WERI-Rb-1 (cell line): ENCODE measurements at regions not wholly inside any gene's neighbourhood (a gene's known extent, or its start where the extent isn't known, plus 50 kb on each side); places are given as distances from the start of the nearest gene placed in this dataset.
"Not testable (repeated sequence)": the region's sequence is repeated elsewhere in the genome, so short reads cannot be mapped to it uniquely, and the experiment has no call there.

Experiments
- DNase-seq: peaks from one replicate; pipeline ENCODE4 v3.0.0-alpha.2; 2020
- H3K27ac ChIP-seq: fragments of 250-450 bp; sonication (Bioruptor Pico); 2 replicates; pipeline ENCODE4 v1.5.1; 2020; ENCODE audit warnings: mild to moderate bottlenecking, moderate library complexity
- H3K27me3 ChIP-seq: fragments of 250-450 bp; sonication (Bioruptor Pico); 2 replicates; pipeline ENCODE4 v1.5.1; 2021; ENCODE audit warnings: mild to moderate bottlenecking, low read depth, moderate library complexity; ENCODE audit not compliant: insufficient read depth, severe bottlenecking
- H3K36me3 ChIP-seq: fragments of 250-450 bp; sonication (Bioruptor Pico); 2 replicates; pipeline ENCODE4 v1.5.1; 2020; ENCODE audit warnings: mild to moderate bottlenecking, moderate library complexity
- H3K4me3 ChIP-seq: 2 replicates; pipeline ENCODE4 v1.5.1; 2011; ENCODE audit warnings: low read depth, mild to moderate bottlenecking, control low read depth, low read length
- H3K9me3 ChIP-seq: fragments of 250-450 bp; sonication (Bioruptor Pico); 2 replicates; pipeline ENCODE4 v1.5.1; 2021; ENCODE audit warnings: mild to moderate bottlenecking, moderate library complexity; ENCODE audit not compliant: severe bottlenecking
- TF ChIP-seq, protein P1 (sequence below): IDR thresholded peaks from 2 replicates; pipeline ENCODE4 v1.5.1; 2011; ENCODE audit warnings: low read depth, mild to moderate bottlenecking, control low read depth, inconsistent platforms, low read length

DNA sequence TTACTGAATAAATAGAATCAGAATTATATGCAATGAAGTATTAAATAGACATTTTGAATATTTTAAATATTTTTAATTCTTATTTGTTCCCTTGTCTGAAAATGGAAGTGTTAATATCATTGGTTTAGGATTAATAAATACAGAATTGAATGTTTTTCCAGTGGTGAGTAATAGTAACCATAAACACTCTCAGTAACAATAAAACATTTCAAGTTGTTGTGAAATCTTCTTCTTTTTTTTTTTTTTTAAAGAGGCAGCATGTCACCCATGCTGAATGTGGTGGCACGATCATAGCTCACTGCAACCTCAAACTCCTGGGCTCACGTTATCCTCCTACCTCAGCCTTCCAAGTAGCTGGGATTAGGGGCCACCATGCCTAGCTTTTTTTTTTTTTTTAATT is 86.2 kb upstream of the ZBTB18 start:
- H3K36me3 ChIP-seq = no peaks in the 10 kb centered on the region
- no peaks in the 10 kb centered on the region for H3K9me3 ChIP-seq
- H3K4me3 ChIP-seq = no peak overlapping the region
- no peak for DNase-seq
- no peak overlapping the region for H3K27ac ChIP-seq
- TF ChIP-seq, protein P1, sequence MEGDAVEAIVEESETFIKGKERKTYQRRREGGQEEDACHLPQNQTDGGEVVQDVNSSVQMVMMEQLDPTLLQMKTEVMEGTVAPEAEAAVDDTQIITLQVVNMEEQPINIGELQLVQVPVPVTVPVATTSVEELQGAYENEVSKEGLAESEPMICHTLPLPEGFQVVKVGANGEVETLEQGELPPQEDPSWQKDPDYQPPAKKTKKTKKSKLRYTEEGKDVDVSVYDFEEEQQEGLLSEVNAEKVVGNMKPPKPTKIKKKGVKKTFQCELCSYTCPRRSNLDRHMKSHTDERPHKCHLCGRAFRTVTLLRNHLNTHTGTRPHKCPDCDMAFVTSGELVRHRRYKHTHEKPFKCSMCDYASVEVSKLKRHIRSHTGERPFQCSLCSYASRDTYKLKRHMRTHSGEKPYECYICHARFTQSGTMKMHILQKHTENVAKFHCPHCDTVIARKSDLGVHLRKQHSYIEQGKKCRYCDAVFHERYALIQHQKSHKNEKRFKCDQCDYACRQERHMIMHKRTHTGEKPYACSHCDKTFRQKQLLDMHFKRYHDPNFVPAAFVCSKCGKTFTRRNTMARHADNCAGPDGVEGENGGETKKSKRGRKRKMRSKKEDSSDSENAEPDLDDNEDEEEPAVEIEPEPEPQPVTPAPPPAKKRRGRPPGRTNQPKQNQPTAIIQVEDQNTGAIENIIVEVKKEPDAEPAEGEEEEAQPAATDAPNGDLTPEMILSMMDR = no peak
- no peaks in the 10 kb centered on the region for H3K27me3 ChIP-seq

DNA sequence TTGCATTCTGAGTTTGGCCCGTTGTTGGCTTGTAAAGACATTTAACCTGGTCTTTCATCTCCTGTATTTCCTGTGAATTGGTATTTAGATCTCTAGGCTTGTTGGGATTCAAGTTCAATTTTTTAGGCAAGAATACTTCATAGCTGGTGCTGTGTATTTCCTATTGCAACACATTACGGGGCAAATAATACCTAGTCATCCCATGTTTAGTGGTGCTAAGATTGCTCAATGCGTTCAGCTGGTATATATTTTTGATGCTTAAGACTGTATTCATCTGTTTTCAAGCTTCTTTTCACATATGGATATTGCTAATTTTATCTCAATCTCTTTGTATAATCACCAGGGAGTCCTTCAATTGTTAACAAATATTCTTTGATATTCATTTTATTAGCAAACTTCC is 87.5 kb upstream of the ZBTB18 start:
- H3K27me3 ChIP-seq = no peaks in the 10 kb centered on the region
- DNase-seq = no peak
- H3K36me3 ChIP-seq = no peaks in the 10 kb centered on the region
- H3K27ac ChIP-seq = no peak overlapping the region
- H3K4me3 ChIP-seq = no peak overlapping the region
- TF ChIP-seq, protein P1 = no peak
- H3K9me3 ChIP-seq = no peaks in the 10 kb centered on the region

DNA sequence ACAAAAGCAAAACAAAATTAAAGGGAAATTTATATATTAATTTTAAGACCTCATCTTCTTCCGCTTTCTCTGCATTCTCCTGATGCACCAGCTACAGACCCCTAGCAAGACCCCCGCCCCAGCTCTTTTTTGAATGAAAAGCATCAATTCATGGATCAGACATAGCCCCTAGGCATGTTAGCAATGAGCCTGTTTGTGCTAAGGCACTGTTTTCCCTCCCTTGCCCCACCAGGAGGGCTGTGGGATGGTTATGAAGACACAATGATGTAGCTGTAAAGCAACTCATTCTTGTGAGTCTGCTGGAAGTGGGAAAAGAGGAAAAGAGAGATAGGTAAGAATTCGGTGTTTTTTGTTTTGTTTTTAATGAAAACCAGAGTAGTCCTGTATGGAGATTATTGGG is 88.5 kb upstream of the ZBTB18 start:
- DNase-seq = no peak
- Histone ChIP-seq H3K36me3 (no peaks in the 10 kb centered on the region), H3K9me3 (no peaks in the 10 kb centered on the region), H3K27me3 (no peaks in the 10 kb centered on the region), H3K4me3 (no peak overlapping the region), H3K27ac (no peak overlapping the region)
- TF ChIP-seq, protein P1 = no peak

DNA sequence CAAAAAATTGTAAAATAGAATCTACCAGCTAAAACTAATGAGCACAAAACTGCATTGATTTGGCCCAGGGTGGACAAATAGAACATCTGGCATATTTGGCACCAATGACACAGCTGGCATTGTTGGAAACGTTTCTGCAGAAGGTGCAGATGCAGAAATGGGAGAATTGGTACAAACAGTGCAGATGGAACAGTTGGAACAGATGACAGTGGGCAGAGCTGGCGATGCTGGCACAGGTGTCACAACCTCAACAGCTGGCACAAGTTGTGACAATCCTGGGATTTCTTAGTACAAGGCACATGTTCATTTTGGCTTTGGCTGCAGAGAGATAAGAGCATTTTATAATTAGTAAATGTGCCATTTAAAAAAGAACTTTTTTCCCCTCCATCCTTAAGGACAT is 91.1 kb upstream of the ZBTB18 start:
- DNase-seq = no peak
- H3K36me3 ChIP-seq = no peaks in the 10 kb centered on the region
- no peak overlapping the region for H3K4me3 ChIP-seq
- no peak overlapping the region for H3K27ac ChIP-seq
- H3K9me3 ChIP-seq = no peaks in the 10 kb centered on the region
- TF ChIP-seq, protein P1 = no peak
- H3K27me3 ChIP-seq = no peaks in the 10 kb centered on the region

DNA sequence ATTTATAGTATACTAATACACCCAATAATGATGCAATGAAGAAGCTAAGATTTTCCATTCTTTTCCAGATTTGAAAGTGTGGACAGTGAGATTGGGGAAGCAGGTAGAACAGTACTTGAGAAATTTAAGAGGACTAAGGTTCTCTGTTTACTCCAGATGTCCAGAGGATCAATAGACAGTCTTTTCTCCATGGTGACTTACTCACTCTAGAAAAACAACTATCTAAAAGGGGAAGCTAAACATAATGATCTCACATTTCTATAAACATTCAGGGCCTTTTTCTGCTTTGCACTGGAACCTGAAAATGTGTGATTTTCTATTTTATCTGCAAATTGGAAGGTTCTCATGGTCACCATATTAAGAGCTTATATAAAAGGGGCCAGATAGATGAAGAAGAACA is 93.9 kb upstream of the ZBTB18 start:
- Histone ChIP-seq H3K36me3 (no peaks in the 10 kb centered on the region), H3K4me3 (no peak overlapping the region), H3K9me3 (no peaks in the 10 kb centered on the region), H3K27ac (no peak overlapping the region), H3K27me3 (no peaks in the 10 kb centered on the region)
- DNase-seq = no peak
- TF ChIP-seq, protein P1 = no peak

DNA sequence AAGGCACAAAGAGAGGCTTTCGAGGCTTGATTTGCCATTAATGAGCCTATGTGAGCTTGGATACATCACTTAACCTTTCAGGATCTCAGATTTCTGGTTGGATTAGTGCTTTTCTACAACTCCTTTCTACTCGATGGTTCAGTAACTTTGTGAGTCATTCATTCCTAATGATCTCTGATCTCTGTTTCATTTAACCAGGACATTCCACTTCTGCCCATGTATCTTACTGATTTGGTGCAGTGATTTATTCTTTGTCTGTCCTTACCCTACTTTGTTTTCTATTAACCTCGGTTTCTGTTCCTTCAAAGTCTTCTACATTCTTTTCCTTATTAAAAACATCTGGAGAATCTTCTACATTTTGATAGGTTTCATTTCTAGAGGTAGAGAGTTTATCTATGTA is 94.6 kb upstream of the ZBTB18 start:
- no peaks in the 10 kb centered on the region for H3K36me3 ChIP-seq
- DNase-seq = no peak
- no peaks in the 10 kb centered on the region for H3K9me3 ChIP-seq
- no peaks in the 10 kb centered on the region for H3K27me3 ChIP-seq
- TF ChIP-seq, protein P1 = no peak
- H3K27ac ChIP-seq = no peak overlapping the region
- no peak overlapping the region for H3K4me3 ChIP-seq

DNA sequence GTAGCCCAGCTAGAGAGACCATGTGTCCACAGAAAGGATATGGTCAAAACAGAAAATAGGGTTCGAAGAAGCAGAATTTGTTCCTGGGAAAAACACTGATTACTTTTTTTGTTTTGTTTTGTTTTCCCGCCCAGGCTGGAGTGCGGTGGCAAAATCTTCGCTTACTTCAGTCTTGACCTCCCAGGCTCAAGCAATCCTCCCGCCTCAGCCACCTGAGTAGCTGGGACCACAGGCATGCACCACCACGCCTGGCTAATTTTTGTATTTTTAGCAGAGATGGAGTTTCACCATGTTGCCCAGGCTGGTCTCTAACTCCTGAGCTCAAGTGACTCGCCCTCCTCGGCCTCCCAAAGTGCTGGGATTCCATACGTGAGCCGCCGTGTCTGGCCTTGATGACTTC is 99.9 kb upstream of the ZBTB18 start:
- H3K27me3 ChIP-seq, H3K27ac ChIP-seq, DNase-seq: not testable (repeated sequence)

More for the DNA sequence above, 99.9 kb upstream of the ZBTB18 start:
- H3K36me3 ChIP-seq, H3K9me3 ChIP-seq, H3K4me3 ChIP-seq: not testable (repeated sequence)
